T-cell (primary cell): ENCODE measurements at regions not wholly inside any gene's neighbourhood (a gene's known extent, or its start where the extent isn't known, plus 50 kb on each side); places are given as distances from the start of the nearest gene placed in this dataset.

Experiments used
- ATAC-seq, 4 experiments: fragments of 200-7000 bp in 3 of 4; fragments of 150-1000 bp in 1 of 4; cut with Tn5 transposase; replicated peaks in 1 of 4; 1 replicate in 3 of 4; 2 replicates in 1 of 4; pipeline ENCODE4 v1.10.0; 2021; ENCODE audit warnings: moderate library complexity in 3 of 4, mild to moderate bottlenecking in 2 of 4, moderate number of reproducible peaks in 1 of 4
- CTCF ChIA-PET, 2 donors: fragments of 300-600 bp; sonication (Branson Sonifier 250); formaldehyde crosslinking; loops; one replicate each; lab custom pipeline; 2022; ENCODE audit warnings: antibody characterized with exemption in 2 of 2; lab: Charles Lee
- POLR2A ChIA-PET, 2 donors: fragments of 300-600 bp; sonication (Branson Sonifier 250); formaldehyde crosslinking; loops; one replicate each; lab custom pipeline; 2022; ENCODE audit warnings: antibody characterized with exemption in 2 of 2; lab: Charles Lee
- DNase-seq, 35 experiments: peaks; one replicate each; pipeline versions ENCODE4 v3.0.0 to v3.0.0-alpha.2; 2013 to 2023
- H3K27ac ChIP-seq: one replicate; pipeline ENCODE4 v1.5.1; 2013; ENCODE audit warnings: low read length
- H3K27me3 ChIP-seq, 2 experiments: replicated peaks in 1 of 2; 1 replicate in 1 of 2; 2 replicates in 1 of 2; pipeline versions ENCODE4 v1.6.1 to v1.7.0; 2013; ENCODE audit warnings: low read length in 1 of 2, mixed read lengths in 1 of 2; ENCODE audit not compliant: control insufficient read depth in 2 of 2, insufficient read depth in 2 of 2; ENCODE audit errors: extremely low read depth in 1 of 2
- H3K36me3 ChIP-seq, 2 donors: 1 replicate in 1 of 2; 2 replicates in 1 of 2; pipeline versions ENCODE4 v1.6.1 to v1.7.0; 2013; ENCODE audit warnings: low read length in 1 of 2; ENCODE audit not compliant: control insufficient read depth in 2 of 2, insufficient read depth in 1 of 2; ENCODE audit errors: extremely low read depth in 1 of 2
- H3K4me1 ChIP-seq, 2 experiments: 1 replicate in 1 of 2; 2 replicates in 1 of 2; pipeline versions ENCODE4 v1.6.1 to v1.7.0; 2013; ENCODE audit warnings: low read length in 2 of 2, mixed read lengths in 1 of 2; ENCODE audit not compliant: insufficient read depth in 2 of 2, control insufficient read depth in 1 of 2; ENCODE audit errors: extremely low read depth in 1 of 2
- H3K4me3 ChIP-seq, 2 donors: 1 replicate in 1 of 2; 2 replicates in 1 of 2; pipeline versions ENCODE4 v1.5.1 to v1.7.0; 2013; ENCODE audit warnings: mild to moderate bottlenecking in 2 of 2, low read length in 1 of 2, moderate library complexity in 1 of 2; ENCODE audit not compliant: control insufficient read depth in 1 of 2; ENCODE audit errors: extremely low read depth in 1 of 2
- H3K9me3 ChIP-seq: 2 replicates; pipeline ENCODE4 v1.7.0; 2013
- H3K27ac Mint-ChIP-seq, 2 donors: one replicate each; pipeline ENCODE4 v1.8.0; 2020 to 2021; ENCODE audit warnings: mild to moderate bottlenecking in 2 of 2, mixed read lengths in 2 of 2
- H3K27me3 Mint-ChIP-seq, 2 donors: one replicate each; pipeline ENCODE4 v1.8.0; 2021 to 2022; ENCODE audit warnings: mixed read lengths in 2 of 2
- H3K36me3 Mint-ChIP-seq: one replicate; pipeline ENCODE4 v1.8.0; 2021; ENCODE audit warnings: mixed read lengths
- H3K4me1 Mint-ChIP-seq, 3 donors: one replicate each; pipeline ENCODE4 v1.8.0; 2020 to 2022; ENCODE audit warnings: mixed read lengths in 3 of 3, mild to moderate bottlenecking in 1 of 3
- H3K4me3 Mint-ChIP-seq, 3 donors: one replicate each; pipeline ENCODE4 v1.8.0; 2020 to 2022; ENCODE audit warnings: mild to moderate bottlenecking in 3 of 3, mixed read lengths in 3 of 3, moderate library complexity in 3 of 3
- H3K9me3 Mint-ChIP-seq, 3 donors: one replicate each; pipeline ENCODE4 v1.8.0; 2020 to 2022; ENCODE audit warnings: mixed read lengths in 3 of 3
- WGBS: methylation state at CpG from one replicate; pipeline ENCODE4 v1.1.5; 2013; ENCODE audit warnings: missing lambda C conversion rate; ENCODE audit not compliant: insufficient coverage; 5-methylcytosine and 5-hydroxymethylcytosine counted together

- Mint-ChIP-seq H3K27me3 (no peaks in the 10 kb centered on the region), H3K27ac (no peak overlapping the region), H3K4me1 (peaks cover 31 to 47% (median 45%) of the 10 kb centered on the region in 3 donors), H3K9me3 (peaks cover 0 to 3% (median 0%) of the 10 kb centered on the region in 3 donors), H3K4me3 (no peak overlapping the region), H3K36me3 (no peaks in the 10 kb centered on the region)
- Histone ChIP-seq H3K4me3 (no peak overlapping the region), H3K4me1 (peaks cover 12% of the 10 kb centered on the region in 2 experiments), H3K27me3 (no peaks in the 10 kb centered on the region), H3K27ac (no peak overlapping the region), H3K9me3 (no peaks in the 10 kb centered on the region), H3K36me3 (no peaks in the 10 kb centered on the region)
- 86% methylated on average over 1 of the region's 6 CpGs for WGBS
- DNase-seq (no peak), ATAC-seq (no peak)
- ChIA-PET CTCF (no interaction called here), POLR2A (no interaction called here)
Observed at GRCh38 chr13:40130871-40131636, 475.6 kb downstream of the COG6 start.

GRCh38 chr13:40132249-40132648 is 476.8 kb downstream of the COG6 start:
- H3K4me3 Mint-ChIP-seq = no peak overlapping the region
- CTCF ChIA-PET = interaction anchor here in 1 of 2 donors (0.6 kb wide), 1 partner anchor 64 kb away, joined by 7 read pairs; no protein-coding TSS in a partner anchor
- peak in 1 of 4 experiments; percentile 37 for ATAC-seq

GRCh38 chr13:40136896-40137295 is 481.4 kb downstream of the COG6 start:
- H3K4me3 ChIP-seq = no peak overlapping the region
- no peaks in the 10 kb centered on the region for H3K4me1 ChIP-seq
- POLR2A ChIA-PET = interaction anchor here in 1 of 2 donors (0.7 kb wide), 1 partner anchor 14 kb away, joined by 3 read pairs; no protein-coding TSS in a partner anchor
- no peaks in the 10 kb centered on the region for H3K36me3 Mint-ChIP-seq
- no peak overlapping the region for H3K4me3 Mint-ChIP-seq
- no peaks in the 10 kb centered on the region for H3K27me3 Mint-ChIP-seq
- 100% methylated on average over 1 of the region's 2 CpGs for WGBS
- no peaks in the 10 kb centered on the region for H3K27me3 ChIP-seq
- H3K27ac Mint-ChIP-seq = no peak overlapping the region
- no peak overlapping the region for H3K27ac ChIP-seq
- DNase-seq = no peak
- CTCF ChIA-PET = no interaction called here
- H3K36me3 ChIP-seq = no peaks in the 10 kb centered on the region
- no peaks in the 10 kb centered on the region for H3K9me3 ChIP-seq
- peaks cover 15 to 18% (median 18%) of the 10 kb centered on the region in 3 donors for H3K4me1 Mint-ChIP-seq
- no peaks in the 10 kb centered on the region for H3K9me3 Mint-ChIP-seq
- no peak for ATAC-seq

More at GRCh38 chr13:40132249-40132648, 476.8 kb downstream of the COG6 start:
- H3K36me3 ChIP-seq = no peaks in the 10 kb centered on the region
- Mint-ChIP-seq H3K27ac (no peak overlapping the region), H3K36me3 (no peaks in the 10 kb centered on the region), H3K9me3 (peaks cover 0 to 3% (median 0%) of the 10 kb centered on the region in 3 donors), H3K4me1 (peaks cover 19 to 37% (median 36%) of the 10 kb centered on the region in 3 donors), H3K27me3 (no peaks in the 10 kb centered on the region)
- 60% methylated on average over 1 of the region's 3 CpGs for WGBS
- no peaks in the 10 kb centered on the region for H3K27me3 ChIP-seq
- POLR2A ChIA-PET = no interaction called here
- DNase-seq = no peak
- peaks cover 2 to 4% of the 10 kb centered on the region in 2 experiments for H3K4me1 ChIP-seq
- H3K9me3 ChIP-seq = no peaks in the 10 kb centered on the region
- no peak overlapping the region for H3K27ac ChIP-seq
- no peak overlapping the region for H3K4me3 ChIP-seq

GRCh38 chr13:40137400-40137799 is 481.9 kb downstream of the COG6 start:
- no peaks in the 10 kb centered on the region for H3K27me3 ChIP-seq
- H3K36me3 Mint-ChIP-seq = no peaks in the 10 kb centered on the region
- H3K4me3 Mint-ChIP-seq = no peak overlapping the region
- ChIA-PET POLR2A (interaction anchor here (0.6 to 0.7 kb wide), 2 partner anchors 14 to 32 kb away, joined by 3 read pairs; no protein-coding TSS in a partner anchor), CTCF (no interaction called here)
- no peak for DNase-seq
- no peaks in the 10 kb centered on the region for H3K4me1 ChIP-seq
- no peaks in the 10 kb centered on the region for H3K9me3 ChIP-seq
- no peak overlapping the region for H3K4me3 ChIP-seq
- no peaks in the 10 kb centered on the region for H3K9me3 Mint-ChIP-seq
- H3K4me1 Mint-ChIP-seq = peaks cover 15 to 16% (median 15%) of the 10 kb centered on the region in 3 donors
- no peaks in the 10 kb centered on the region for H3K27me3 Mint-ChIP-seq
- no peaks in the 10 kb centered on the region for H3K36me3 ChIP-seq
- WGBS = 85% methylated on average over 2 of the region's 6 CpGs
- no peak overlapping the region for H3K27ac Mint-ChIP-seq
- H3K27ac ChIP-seq = no peak overlapping the region
- no peak for ATAC-seq

- H3K9me3 ChIP-seq = no peaks in the 10 kb centered on the region
- 83% methylated on average over 1 of the region's 10 CpGs for WGBS
- Mint-ChIP-seq H3K4me3 (no peak overlapping the region), H3K27me3 (no peaks in the 10 kb centered on the region), H3K36me3 (no peaks in the 10 kb centered on the region), H3K27ac (no peak overlapping the region), H3K4me1 (peaks cover 19 to 33% (median 24%) of the 10 kb centered on the region in 3 donors), H3K9me3 (no peaks in the 10 kb centered on the region)
- H3K36me3 ChIP-seq = no peaks in the 10 kb centered on the region
- ChIA-PET POLR2A (no interaction called here), CTCF (no interaction called here)
- ATAC-seq (no peak), DNase-seq (no peak)
- no peak overlapping the region for H3K4me3 ChIP-seq
- H3K4me1 ChIP-seq = peaks cover 7 to 9% of the 10 kb centered on the region in 2 experiments
- no peak overlapping the region for H3K27ac ChIP-seq
- no peaks in the 10 kb centered on the region for H3K27me3 ChIP-seq
Observed at GRCh38 chr13:40139896-40140520, 484.5 kb downstream of the COG6 start.

- H3K9me3 Mint-ChIP-seq = no peaks in the 10 kb centered on the region
- no peak overlapping the region for H3K4me3 ChIP-seq
- ChIA-PET POLR2A (no interaction called here), CTCF (no interaction called here)
- H3K4me1 Mint-ChIP-seq = peaks cover 30 to 52% (median 36%) of the 10 kb centered on the region in 3 donors
- H3K27ac ChIP-seq = no peak overlapping the region
- no peaks in the 10 kb centered on the region for H3K27me3 Mint-ChIP-seq
- no peaks in the 10 kb centered on the region for H3K9me3 ChIP-seq
- ATAC-seq (no peak), DNase-seq (no peak)
- peaks cover 17 to 25% of the 10 kb centered on the region in 2 experiments for H3K4me1 ChIP-seq
- H3K27ac Mint-ChIP-seq = no peak overlapping the region
- no peak overlapping the region for H3K4me3 Mint-ChIP-seq
- no peaks in the 10 kb centered on the region for H3K36me3 ChIP-seq
- WGBS = 81% methylated on average over 6 of the region's 11 CpGs
- no peaks in the 10 kb centered on the region for H3K27me3 ChIP-seq
- H3K36me3 Mint-ChIP-seq = no peaks in the 10 kb centered on the region
Observed at GRCh38 chr13:40141859-40142555, 486.5 kb downstream of the COG6 start.
